PC-3 (cell line): ENCODE measurements at regions not wholly inside any gene's neighbourhood (a gene's known extent, or its start where the extent isn't known, plus 50 kb on each side); places are given as distances from the start of the nearest gene placed in this dataset.

Experiments used
- EZH2 ChIP-seq: fragments of 300-600 bp; sonication (generic); IDR thresholded peaks from one replicate; pipeline ENCODE4 v1.6.1; 2017; ENCODE audit warnings: antibody characterized with exemption, mild to moderate bottlenecking, low read length; ENCODE audit not compliant: unreplicated experiment
- EZH2phosphoT487 ChIP-seq: fragments of 300-600 bp; sonication (generic); IDR thresholded peaks from 2 replicates; pipeline ENCODE4 v1.6.1; 2018; ENCODE audit warnings: mild to moderate bottlenecking, antibody characterized with exemption, low read length, borderline replicate concordance
- TF ChIP-seq, protein P1 (sequence below): fragments of 300-600 bp; sonication (generic); conservative IDR thresholded peaks from 2 replicates; pipeline ENCODE4 v1.5.1; 2017; ENCODE audit warnings: antibody characterized with exemption, low read depth, mild to moderate bottlenecking, low read length

- TF ChIP-seq, protein P1, sequence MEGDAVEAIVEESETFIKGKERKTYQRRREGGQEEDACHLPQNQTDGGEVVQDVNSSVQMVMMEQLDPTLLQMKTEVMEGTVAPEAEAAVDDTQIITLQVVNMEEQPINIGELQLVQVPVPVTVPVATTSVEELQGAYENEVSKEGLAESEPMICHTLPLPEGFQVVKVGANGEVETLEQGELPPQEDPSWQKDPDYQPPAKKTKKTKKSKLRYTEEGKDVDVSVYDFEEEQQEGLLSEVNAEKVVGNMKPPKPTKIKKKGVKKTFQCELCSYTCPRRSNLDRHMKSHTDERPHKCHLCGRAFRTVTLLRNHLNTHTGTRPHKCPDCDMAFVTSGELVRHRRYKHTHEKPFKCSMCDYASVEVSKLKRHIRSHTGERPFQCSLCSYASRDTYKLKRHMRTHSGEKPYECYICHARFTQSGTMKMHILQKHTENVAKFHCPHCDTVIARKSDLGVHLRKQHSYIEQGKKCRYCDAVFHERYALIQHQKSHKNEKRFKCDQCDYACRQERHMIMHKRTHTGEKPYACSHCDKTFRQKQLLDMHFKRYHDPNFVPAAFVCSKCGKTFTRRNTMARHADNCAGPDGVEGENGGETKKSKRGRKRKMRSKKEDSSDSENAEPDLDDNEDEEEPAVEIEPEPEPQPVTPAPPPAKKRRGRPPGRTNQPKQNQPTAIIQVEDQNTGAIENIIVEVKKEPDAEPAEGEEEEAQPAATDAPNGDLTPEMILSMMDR, result no peak
- TF ChIP-seq EZH2phosphoT487, result no peak
- TF ChIP-seq EZH2, result no peak
Observed at GRCh38 chr11:121366038-121366437, 73.5 kb downstream of the SC5D start.
